Superior temporal gyrus (tissue), 1 donor: ENCODE measurements at regions not wholly inside any gene's neighbourhood (a gene's known extent, or its start where the extent isn't known, plus 50 kb on each side); places are given as distances from the start of the nearest gene placed in this dataset.
"Not testable (repeated sequence)": the region's sequence is repeated elsewhere in the genome, so short reads cannot be mapped to it uniquely, and the experiment has no call there.

Experiments
- DNase-seq: peaks from one replicate; pipeline ENCODE4 v3.0.0-alpha.2; 2016; ENCODE audit errors: extremely low spot score

DNA sequence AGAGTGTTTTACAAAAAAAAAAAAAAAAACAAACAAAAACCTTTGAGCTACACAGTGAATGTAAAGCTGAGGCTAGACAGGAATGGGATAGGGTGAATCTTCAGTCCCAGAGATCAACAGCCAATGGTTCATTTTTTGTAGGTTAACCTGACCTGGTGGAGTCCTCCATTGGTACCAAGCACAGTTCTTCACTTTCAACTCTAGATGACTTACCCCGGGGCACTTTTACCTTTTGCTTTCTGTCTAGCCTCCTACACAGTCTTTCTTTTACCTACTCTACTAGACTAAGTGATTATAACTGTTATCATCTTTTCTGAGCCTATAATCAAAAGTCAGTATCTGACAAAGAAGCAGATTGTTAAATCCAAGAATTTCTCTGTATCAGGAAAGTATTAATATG is 50.9 kb downstream of the ANXA2R start:
- no peak for DNase-seq

DNA sequence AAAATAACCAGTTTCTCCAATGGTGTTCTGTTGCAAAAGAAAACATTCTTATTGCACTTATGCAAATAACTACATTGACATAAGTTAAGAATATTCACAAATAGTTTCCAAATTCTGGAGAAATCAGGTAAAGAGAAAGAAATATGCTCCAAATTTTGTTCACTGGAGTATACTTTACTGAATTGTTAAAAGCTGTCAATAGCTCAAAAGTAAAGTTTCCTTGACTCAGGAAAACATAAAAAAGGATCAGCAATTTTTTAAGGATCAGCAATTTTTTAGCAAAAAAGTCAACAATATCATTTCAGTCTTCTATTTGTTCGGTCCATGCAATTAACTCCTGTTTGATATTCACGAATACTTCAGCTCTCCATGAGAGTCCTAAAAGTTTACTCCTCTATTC is 51.6 kb downstream of the ANXA2R start:
- DNase-seq = no peak

DNA sequence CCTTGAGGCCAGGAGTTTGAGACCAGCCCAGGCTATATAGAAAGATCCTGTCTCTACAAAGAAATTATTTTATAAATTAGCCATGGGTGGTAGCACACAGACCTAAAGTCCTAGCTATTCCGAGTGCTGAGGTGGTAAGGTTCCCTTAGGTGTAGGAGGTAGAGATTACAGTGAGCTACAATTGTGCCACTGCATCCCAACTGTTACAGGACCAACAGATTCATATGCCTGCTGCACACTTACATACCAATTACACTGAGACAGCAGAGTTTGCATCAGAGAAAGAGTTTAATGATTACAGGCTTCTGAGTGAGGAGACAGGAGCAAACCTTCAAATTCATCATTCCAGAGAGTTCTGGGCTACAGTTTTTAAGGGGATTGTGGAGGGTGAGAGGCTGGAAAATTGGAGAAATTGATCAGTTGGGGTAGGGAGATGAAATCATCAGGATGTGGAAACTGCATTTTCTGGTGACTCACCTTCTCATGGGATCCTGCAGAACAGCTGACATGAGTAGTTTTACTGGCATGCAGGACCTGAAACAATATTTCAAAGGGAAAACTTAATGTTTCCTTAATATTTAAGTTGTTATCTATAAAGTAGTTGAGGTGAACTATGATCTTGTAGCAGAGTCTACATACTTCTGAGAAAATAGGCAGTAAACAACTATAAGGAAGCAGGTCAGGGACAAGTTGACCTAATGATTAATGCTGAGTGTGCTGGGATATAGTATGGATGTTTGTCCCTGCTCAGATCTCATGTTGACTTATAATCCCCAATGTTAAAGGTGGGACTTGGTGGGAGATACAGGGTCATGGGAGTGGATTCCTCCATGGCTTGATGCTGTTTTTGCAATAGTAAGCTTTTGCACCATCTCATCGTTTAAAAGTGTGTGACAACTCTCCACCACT is 54.7 kb downstream of the ANXA2R start:
- DNase-seq = no peak

DNA sequence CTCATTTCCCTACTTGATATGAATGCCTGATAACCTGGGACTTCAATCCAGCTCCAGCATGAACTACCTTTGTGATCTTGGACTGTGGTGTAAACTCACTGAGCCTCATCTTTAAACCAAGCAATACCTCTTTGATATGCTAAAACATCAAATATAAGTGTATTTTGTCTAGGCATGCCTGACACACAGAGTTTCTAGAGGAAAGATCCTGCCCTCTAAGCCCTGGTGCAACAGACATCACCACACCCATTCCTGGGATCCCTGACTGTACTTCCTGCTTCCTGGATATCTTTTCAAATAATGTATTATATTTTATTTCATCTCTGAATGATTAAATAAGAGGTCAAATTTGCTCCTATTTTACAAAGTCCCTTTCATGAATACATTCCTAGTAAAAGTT is 55.8 kb downstream of the ANXA2R start:
- no peak for DNase-seq

DNA sequence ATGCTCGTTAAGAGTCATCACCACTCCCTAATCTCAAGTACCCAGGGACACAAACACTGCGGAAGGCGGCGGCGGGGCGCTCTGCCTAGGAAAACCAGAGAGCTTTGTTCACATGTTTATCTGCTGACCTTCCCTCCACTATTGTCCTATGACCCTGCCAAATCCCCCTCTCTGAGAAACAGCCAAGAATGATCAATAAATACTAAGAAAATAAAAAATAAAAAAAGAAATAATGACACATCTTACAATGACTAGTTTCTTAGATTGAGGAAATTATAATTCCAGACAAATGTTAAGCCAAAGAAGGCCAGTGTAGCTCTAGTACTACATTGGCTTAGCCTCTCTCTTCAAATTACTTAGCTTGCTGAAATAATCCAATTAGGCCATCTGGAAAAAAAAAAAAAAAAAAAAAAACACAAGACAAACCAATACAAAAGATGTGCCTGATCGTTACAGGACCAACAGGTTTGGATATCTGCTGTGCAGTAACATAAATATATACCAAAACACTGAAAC is 58.0 kb downstream of the ANXA2R start:
- no peak for DNase-seq

DNA sequence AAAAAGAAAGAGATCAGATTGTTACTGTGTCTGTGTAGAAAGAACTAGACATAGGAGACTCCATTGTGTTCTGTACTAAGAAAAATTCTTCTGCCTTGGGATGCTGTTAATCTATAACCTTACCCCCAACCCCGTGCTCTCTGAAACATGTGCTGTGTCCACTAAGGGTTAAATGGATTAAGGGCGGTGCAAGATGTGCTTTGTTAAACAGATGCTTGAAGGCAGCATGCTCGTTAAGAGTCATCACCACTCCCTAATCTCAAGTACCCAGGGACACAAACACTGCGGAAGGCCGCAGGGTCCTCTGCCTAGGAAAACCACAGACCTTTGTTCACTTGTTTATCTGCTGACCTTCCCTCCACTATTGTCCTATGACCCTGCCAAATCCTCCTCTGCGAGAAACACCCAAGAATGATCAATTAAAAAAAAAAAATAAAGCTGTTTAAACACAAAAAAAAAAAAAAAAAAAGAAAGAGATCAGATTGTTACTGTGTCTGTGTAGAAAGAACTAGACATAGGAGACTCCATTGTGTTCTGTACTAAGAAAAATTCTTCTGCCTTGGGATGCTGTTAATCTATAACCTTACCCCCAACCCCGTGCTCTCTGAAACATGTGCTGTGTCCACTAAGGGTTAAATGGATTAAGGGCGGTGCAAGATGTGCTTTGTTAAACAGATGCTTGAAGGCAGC is 58.6 kb downstream of the ANXA2R start:
- not testable (repeated sequence) for DNase-seq

DNA sequence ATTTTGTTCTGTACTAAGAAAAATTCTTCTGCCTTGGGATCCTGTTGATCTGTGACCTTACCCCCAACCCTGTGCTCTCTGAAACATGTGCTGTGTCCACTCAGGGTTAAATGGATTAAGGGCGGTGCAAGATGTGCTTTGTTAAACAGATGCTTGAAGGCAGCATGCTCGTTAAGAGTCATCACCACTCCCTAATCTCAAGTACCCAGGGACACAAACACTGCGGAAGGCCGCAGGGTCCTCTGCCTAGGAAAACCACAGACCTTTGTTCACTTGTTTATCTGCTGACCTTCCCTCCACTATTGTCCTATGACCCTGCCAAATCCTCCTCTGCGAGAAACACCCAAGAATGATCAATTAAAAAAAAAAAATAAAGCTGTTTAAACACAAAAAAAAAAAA is 59.1 kb downstream of the ANXA2R start:
- DNase-seq = not testable (repeated sequence)

DNA sequence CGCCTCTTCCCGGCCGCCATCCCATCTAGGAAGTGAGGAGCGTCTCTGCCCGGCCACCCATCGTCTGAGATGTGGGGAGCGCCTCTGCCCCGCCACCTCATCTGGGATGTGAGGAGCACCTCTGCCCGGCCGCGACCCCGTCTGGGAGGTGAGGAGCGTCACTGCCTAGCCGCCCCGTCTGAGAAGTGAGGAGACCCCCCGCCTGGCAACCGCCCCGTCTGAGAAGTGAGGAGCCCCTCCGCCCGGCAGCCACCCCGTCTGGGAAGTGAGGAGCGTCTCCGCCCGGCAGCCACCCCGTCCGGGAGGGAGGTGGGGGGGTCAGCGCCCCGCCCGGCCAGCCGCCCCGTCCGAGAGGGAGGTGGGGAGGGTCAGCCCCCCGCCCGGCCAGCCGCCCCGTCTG is 59.7 kb downstream of the ANXA2R start:
- not testable (repeated sequence) for DNase-seq

DNA sequence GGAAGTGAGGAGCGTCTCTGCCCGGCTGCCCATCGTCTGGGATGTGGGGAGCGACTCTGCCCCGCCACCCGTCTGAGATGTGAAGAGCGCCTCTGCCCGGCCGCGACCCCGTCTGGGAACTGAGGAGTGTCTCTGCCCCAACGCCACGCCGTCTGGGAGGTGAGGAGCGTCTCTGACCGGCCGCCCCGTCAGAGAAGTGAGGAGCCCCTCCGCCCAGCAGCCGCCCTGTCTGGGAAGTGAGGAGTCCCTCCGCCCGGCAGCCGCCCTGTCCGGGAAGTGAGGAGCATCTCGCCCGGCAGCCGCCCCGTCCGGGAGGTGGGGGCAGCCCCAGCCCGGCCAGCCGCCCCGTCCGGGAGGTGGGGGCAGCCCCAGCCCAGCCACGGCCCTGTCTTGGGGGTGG is 60.9 kb downstream of the ANXA2R start:
- not testable (repeated sequence) for DNase-seq

DNA sequence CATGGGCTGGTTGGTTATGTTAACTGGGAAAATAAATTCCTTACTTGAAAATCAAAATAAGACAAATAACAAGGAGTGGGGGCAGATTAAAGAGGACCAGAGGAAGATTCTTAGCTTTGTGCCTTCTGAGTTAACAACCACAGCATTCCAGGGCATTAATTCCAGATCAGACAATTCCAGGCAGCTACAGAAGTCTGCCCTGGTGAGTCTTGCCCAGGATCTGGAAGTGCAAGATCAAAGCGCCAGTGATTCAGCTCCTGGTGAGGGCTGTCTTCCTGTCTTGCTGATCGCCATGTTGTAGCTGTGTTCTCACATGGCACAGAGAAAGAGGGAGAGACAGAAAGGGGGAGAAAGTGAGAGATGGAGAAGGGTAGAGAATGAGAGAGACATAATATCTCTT is 65.6 kb downstream of the ANXA2R start:
- no peak for DNase-seq

DNA sequence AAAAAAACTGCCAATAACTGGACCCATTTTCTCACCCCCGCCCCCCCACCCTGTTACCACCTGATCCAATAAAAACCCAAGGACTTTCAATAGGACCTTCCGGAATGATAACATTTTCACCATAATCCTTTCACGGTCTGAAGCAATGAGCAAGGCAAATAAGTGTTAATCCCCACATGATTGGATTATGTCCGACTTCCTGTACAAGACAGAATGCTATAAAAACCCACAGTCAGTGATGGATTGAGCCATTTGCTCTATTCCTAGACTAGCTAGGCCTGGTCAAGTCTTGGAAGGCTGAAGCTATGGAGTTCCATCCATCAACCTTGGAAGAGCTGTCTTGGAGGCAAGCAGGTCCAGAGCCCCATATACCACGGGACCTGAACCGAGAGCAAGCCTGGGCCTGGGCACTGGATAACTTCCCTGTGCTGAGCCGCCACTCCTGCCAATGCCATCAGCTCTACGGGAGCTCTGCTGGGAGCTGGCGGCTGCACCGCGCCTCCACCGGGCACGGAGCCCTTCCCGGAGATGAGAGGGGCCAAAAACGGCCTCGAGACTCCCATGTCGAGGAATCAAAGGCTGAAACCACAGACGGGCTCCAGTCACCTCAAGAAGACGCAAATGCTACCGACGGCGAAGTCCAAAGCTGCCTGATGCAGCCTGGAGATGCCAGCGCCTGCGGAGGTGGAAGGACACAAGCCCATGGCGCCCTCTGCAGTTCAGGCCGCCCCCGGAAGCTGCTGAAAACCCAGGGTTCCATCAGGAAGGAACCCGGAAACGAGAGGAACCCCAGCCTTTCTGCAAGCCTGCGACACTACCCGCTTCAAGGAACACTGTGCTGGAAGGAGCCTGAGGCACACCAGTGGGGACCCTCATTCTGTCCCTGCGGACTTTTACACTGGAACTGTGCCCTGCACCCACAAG is 69.2 kb downstream of the ANXA2R start:
- DNase-seq = no peak

DNA sequence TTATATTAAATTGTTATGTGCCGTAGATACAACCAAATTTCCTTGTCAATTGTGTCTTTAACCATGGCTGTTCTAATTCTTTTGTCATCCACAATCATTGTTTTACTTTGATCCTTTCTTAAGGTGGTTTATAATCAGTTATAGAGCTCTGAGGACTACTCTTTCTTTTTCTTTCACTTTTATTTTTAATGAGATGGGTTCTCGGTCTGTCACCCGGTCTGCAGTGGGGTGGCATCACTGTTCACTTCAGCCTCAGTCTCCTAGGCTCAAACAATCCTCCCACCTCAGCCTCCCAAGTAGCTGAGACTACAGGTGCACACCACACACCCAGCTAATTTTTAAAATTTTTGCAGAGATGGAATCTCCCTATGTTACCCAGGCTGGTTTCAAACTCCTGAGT is 74.2 kb downstream of the ANXA2R start:
- DNase-seq = no peak

DNA sequence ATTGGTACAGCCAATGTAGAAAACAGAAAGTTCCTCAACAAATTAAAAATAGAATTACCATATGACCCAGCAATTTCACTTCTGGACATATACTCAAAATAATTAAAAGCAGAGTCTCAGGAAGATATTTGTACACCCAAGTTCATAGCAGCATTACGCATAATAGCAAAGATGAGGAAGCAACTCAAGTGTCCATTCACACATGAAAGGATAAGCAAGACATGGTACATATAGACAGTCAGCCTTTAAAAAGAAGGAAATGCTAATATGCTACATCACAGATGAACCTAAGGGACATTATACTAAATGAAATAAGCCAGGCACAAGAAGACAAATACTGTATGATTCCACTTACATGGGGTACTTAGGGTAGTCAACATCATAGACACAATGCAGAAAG is 76.7 kb downstream of the ANXA2R start:
- no peak for DNase-seq

DNA sequence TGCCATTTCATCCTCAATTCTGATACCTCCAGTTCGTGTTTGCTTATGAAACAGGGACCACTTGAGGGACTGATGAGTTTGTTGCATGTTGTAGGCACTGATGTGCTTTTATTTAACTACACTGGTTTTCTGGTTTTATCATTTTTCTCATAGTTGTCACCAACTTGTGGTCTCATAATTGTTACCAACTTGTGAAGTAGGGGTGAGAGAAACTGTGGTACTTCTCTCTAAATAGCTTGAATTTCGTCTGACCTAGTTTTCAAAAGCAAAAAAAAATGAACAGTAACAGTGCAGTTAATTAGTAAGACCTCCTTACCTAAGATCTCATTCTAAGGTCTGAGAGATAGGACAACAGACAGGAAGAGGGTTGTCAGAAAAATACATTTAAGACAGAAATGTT is 78.0 kb downstream of the ANXA2R start:
- no peak for DNase-seq

DNA sequence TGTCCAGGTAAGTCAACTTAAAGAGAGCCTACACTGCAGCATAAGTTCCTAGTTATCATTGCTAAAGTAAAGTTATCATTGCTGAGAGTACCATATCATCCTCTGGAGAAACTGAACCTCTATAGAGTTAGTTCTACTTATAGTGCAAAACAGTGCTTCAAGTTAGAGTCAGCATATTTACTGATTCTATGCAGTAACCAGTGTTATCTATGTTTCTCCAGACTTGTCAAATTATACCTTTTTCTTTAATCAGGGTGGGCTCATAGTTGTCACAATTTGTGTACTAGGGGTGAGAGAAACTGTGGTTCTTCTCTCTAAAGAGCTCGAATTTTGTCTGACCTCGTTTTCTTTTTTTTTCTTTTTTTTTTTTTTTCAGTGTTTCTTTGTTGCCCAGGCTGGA is 79.6 kb downstream of the ANXA2R start:
- DNase-seq = no peak

DNA sequence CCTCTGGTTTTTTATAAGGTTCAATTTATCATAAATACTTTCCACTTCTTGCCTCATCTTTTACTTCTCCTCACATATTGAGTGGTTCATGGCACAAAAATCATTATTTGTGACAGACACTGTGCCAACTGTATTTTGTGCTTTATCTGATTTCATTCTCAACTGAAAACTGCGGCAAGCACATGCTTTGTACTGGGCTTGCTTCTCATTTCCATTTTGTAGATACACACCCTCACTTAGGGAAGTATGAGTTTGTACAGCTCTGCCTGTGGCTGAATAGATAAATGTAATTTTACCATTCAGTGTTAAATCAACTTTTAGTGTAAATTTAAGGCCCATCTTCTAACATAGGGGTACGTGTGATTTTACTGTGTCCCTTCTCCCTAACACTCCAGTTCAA is 83.6 kb downstream of the ANXA2R start:
- no peak for DNase-seq

DNA sequence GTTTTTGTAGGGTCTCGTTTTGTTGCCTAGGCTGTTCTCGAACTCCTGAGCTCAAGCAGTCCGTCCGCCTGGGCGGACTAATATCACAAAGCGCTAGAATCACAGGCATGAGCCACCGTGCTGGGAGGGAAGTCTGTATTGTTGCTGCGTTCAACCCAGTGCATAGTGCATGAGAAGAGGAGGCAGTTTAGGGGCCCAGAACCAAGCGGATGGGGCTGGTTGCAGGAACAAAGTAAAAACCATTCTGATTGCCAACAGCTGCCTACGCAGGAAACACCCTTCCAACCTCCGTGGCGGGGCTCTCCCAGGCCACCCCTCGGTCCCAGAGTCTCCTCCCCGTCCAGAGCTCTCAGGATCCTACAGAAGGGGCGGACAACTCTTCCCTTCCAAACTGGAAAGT is 87.1 kb downstream of the ANXA2R start:
- DNase-seq = no peak

DNA sequence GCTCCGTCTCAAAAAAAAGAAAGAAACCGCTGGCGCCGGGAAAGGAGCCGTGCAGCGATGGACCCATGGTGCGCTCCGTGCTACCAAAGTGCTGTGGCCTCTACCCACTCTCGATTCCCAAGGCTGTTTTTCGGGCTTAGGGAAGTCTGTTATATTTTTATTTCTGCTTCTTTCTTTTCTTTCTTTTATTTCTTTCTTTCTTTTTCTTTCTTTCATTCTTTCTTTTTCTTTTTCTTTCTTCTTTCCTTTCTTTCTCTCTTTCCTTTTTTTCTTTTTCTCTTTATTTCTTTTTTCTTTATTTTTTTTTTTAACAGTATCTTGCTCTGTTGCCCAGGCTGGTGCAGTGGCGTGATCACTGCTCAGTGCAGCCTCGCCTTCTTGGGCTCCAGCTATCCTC is 87.5 kb downstream of the ANXA2R start:
- DNase-seq = no peak

DNA sequence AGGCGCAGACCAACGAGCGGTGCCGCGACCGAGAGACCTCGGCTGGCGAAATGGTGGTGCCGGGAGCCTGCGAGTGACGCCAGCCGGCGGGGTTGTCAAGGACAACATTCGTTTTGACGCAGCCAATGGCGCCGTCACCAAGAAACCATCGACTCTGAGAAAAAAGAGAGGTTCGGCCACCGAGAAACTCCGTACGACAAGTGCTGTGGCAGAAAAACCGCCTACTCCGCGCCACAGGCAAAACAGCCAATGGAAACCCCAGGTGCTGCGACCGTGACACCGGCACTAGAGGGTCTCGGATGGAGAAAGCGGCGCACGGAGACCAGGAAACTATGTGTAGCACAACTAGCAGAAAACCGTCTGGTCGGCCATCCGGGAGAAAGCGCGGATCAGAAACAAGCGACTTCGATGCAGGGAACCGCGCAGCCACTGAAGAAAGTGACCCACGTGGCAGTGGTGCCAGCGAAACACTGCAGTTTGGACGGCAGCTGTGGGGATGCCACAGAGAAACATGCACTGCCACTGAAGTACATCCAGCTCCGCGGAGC is 88.8 kb downstream of the ANXA2R start:
- no peak for DNase-seq

DNA sequence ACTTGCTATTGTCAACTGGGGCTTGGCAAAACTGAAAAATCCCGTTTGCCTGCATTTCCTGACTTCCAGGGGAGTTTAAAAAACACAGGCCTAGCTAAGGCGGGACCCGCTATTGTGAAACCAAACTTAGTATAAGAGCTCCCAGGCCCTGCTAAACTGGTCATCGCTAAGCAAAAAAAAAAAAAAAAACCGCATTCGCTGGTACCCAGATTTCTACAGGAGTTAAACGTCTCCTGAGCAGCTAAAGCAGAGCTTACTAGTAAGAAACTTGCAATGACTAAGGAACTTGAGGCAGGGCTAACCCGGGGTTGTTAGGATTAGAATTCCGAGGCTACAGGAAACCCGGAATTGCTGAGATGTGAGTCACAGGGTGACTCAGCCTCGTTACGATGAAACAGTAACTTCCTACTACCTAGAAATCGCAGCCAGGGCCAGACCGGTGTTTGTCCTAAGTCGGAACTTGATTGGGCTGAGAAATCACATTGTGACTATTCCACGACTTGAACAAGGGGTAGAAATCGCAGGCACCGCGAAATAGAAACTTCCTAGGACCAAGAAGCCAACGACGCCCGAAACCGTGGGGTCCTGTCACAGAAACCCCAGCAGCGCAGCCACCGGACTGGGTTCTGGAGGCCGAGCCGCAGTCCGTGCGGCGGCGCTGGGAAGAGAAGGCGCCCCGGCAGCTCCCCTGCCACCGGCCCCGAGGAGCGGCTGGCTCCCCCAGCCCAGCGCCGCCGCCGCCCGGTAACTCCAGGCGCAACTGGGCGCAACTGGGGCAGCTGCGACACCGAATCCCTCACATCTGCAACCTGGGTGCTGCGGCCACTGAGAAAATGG is 89.4 kb downstream of the ANXA2R start:
- no peak for DNase-seq

DNA sequence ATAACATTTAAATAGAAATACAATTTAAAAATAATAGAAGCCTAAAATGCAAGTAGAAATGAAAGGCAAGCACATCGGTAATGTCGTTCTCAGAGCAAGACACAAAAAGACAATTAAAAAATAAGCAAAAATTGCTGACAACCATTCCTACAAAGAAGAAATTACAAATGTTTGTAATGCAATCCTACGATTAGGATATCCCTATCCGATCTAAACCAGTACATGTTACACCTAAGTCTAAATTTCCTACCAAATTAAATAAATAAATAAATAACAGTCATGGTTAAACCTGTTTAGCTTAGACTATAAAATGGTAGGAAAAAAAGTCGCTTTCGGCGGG is 90.0 kb downstream of the ANXA2R start:
- no peak for DNase-seq
